ENCODE measurements at regions not wholly inside any gene's neighbourhood (a gene's known extent, or its start where the extent isn't known, plus 50 kb on each side); places are given as distances from the start of the nearest gene placed in this dataset.
A peak's percentile ranks its signal among the peaks of the same experiment; 100 is the strongest.

DNA sequence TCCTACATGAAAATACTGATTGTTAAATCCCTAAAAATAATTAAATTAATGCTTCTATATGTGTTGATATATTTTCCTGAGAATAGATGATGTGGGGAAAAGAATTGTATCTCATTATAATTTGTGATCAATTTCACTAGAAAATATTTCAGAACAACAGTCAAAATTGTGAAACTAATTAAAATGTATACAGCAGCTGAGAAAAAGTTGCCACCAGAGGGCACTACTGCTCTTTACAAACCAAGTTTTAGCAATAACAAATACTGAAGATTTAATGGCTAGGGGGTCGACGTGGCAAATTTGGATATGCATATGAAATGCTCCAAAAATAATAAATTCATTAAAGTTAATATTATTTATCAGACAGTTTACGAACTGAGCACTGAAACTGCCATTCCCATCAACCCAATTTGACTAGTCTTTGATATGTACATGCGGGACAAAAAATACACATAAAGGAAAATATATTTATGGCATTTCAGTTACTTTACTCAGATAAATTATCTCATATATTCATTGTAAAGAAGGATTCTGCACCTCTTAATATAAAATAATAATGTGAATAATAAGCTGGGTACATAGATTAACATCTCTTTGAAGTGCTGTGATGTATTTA lies 96.3 kb upstream of the TMPRSS15 start:
- H3K4me3 ChIP-seq (ENCODE audit: low read depth in 2 of 2, low read length in 2 of 2), result no peak overlapping the region
- BruUV-seq (replicated peaks), result no TSS peak
- H3K36me3 ChIP-seq (ENCODE audit: control insufficient read depth, insufficient read depth, low read length), result no peaks in the 10 kb centered on the region
- TF ChIP-seq, protein P1, sequence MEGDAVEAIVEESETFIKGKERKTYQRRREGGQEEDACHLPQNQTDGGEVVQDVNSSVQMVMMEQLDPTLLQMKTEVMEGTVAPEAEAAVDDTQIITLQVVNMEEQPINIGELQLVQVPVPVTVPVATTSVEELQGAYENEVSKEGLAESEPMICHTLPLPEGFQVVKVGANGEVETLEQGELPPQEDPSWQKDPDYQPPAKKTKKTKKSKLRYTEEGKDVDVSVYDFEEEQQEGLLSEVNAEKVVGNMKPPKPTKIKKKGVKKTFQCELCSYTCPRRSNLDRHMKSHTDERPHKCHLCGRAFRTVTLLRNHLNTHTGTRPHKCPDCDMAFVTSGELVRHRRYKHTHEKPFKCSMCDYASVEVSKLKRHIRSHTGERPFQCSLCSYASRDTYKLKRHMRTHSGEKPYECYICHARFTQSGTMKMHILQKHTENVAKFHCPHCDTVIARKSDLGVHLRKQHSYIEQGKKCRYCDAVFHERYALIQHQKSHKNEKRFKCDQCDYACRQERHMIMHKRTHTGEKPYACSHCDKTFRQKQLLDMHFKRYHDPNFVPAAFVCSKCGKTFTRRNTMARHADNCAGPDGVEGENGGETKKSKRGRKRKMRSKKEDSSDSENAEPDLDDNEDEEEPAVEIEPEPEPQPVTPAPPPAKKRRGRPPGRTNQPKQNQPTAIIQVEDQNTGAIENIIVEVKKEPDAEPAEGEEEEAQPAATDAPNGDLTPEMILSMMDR (IDR thresholded peaks at IDR 0.05), result peak; percentile 66; the same call in 1 of the 2 replicates
- no peak for TF ChIP-seq POLR2AphosphoS5 (IDR thresholded peaks at IDR 0.05; ENCODE audit: low read depth, low read length)
- no peaks in the 10 kb centered on the region for H3K27me3 ChIP-seq (ENCODE audit: control insufficient read depth, insufficient read depth, low read length)
- no peaks in the 10 kb centered on the region for H3K4me1 ChIP-seq (ENCODE audit: control insufficient read depth, insufficient read depth, low read length)
- in situ Hi-C loops (cut with HindIII; ENCODE audit: low pct_unique_long_range_greater_than_20kb, low sequenced_read_pairs), result no loop called here
- CTCF ChIA-PET, result no interaction called here
- H3K9me3 ChIP-seq (ENCODE audit: control insufficient read depth, insufficient read depth, low read depth, low read length), result no peaks in the 10 kb centered on the region
- intact Hi-C loops (cut with micrococcal nuclease; ENCODE audit: unreplicated experiment), result no loop called here
- POLR2A ChIA-PET, result no interaction called here
- ATAC-seq, result no peak
- no peak overlapping the region for H3K27ac ChIP-seq (ENCODE audit: low read length)
- DNase-seq (ENCODE audit: low read depth, low spot score), result no peak

DNA sequence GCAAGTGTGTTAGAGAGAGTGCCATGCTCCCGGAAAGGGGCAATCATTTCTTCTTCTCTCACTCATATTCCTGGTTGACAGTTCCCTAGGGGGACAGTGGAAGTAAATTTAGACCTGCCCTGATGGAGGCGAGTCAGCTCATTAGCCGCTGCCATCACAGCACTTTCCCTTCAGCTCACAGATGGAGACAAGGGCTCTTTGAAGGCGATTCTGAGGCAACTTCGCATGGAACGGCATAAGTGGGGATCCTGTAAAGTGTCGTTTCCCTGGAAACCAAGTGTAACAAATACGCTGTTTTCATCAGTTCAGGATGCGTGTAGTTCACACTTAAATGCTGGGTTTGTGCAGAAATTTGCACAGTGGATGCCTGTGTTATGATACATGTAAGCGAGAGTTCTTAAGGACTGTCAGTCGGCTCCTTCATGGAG lies 114.5 kb upstream of the TMPRSS15 start:
- in situ Hi-C loops (cut with HindIII; ENCODE audit: low pct_unique_long_range_greater_than_20kb, low sequenced_read_pairs), result no loop called here

More for the DNA sequence above, 114.5 kb upstream of the TMPRSS15 start:
- ATAC-seq (no peak), DNase-seq (ENCODE audit: low read depth, low spot score) (no peak)
- H3K4me3 ChIP-seq (ENCODE audit: low read depth in 2 of 2, low read length in 2 of 2), result no peak overlapping the region
- TF ChIP-seq, protein P1 (IDR thresholded peaks at IDR 0.05), result no peak
- TF ChIP-seq, protein P2, sequence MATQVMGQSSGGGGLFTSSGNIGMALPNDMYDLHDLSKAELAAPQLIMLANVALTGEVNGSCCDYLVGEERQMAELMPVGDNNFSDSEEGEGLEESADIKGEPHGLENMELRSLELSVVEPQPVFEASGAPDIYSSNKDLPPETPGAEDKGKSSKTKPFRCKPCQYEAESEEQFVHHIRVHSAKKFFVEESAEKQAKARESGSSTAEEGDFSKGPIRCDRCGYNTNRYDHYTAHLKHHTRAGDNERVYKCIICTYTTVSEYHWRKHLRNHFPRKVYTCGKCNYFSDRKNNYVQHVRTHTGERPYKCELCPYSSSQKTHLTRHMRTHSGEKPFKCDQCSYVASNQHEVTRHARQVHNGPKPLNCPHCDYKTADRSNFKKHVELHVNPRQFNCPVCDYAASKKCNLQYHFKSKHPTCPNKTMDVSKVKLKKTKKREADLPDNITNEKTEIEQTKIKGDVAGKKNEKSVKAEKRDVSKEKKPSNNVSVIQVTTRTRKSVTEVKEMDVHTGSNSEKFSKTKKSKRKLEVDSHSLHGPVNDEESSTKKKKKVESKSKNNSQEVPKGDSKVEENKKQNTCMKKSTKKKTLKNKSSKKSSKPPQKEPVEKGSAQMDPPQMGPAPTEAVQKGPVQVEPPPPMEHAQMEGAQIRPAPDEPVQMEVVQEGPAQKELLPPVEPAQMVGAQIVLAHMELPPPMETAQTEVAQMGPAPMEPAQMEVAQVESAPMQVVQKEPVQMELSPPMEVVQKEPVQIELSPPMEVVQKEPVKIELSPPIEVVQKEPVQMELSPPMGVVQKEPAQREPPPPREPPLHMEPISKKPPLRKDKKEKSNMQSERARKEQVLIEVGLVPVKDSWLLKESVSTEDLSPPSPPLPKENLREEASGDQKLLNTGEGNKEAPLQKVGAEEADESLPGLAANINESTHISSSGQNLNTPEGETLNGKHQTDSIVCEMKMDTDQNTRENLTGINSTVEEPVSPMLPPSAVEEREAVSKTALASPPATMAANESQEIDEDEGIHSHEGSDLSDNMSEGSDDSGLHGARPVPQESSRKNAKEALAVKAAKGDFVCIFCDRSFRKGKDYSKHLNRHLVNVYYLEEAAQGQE (IDR thresholded peaks at IDR 0.05; ENCODE audit: insufficient read depth in 1 of 2, low read depth in 2 of 2, low read length in 1 of 2), result no peak
- TF ChIP-seq POLR2AphosphoS5 (IDR thresholded peaks at IDR 0.05; ENCODE audit: low read depth, low read length), result no peak
- no peak for TF ChIP-seq SIN3A (IDR thresholded peaks at IDR 0.05; ENCODE audit: borderline replicate concordance, insufficient read depth, low read depth, low read length)
- no peak for TF ChIP-seq TCF7L2 (IDR thresholded peaks at IDR 0.05; ENCODE audit: low read depth, low read length)
- BruUV-seq (replicated peaks), result no TSS peak
- no peaks in the 10 kb centered on the region for H3K9me3 ChIP-seq (ENCODE audit: control insufficient read depth, insufficient read depth, low read depth, low read length)
- POLR2A ChIA-PET, result no interaction called here
- H3K27ac ChIP-seq (ENCODE audit: low read length), result no peak overlapping the region
- H3K27me3 ChIP-seq (ENCODE audit: control insufficient read depth, insufficient read depth, low read length), result no peaks in the 10 kb centered on the region
- no peaks in the 10 kb centered on the region for H3K36me3 ChIP-seq (ENCODE audit: control insufficient read depth, insufficient read depth, low read length)
- H3K4me1 ChIP-seq (ENCODE audit: control insufficient read depth, insufficient read depth, low read length), result no peaks in the 10 kb centered on the region
- intact Hi-C loops (cut with micrococcal nuclease; ENCODE audit: unreplicated experiment), result no loop called here
- CTCF ChIA-PET, result no interaction called here
